ENCODE measurements at regions not wholly inside any gene's neighbourhood (a gene's known extent, or its start where the extent isn't known, plus 50 kb on each side); places are given as distances from the start of the nearest gene placed in this dataset.

DNA sequence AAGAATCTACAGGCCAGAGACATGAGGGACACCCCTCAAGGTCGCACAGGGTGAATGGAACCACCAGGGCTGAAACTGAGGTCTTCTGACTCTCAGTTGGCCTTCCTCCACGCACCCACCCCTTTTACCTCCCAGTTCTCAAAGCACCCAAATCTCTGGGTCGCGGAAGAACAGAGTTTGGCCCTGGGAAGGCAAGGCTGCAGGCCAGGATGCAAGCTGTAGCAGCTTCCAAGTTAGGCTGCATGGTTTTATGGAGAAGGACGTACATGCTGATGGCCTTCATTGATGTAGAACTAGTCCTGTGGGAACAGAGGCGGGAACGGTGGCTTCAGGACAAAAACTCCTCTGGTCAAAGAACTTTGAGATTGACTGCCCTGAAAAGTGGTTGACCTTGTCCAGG, 143.5 kb upstream of the B3GAT1 start:
- Histone ChIP-seq H3K36me3 (no peaks in the 10 kb centered on the region), H3K27me3 (no peaks in the 10 kb centered on the region), H3K9me3 (ENCODE audit: low read depth) (no peaks in the 10 kb centered on the region), H4K20me1 (ENCODE audit: low read depth) (no peaks in the 10 kb centered on the region), H3K9ac (no peak overlapping the region), H3K4me1 (no peaks in the 10 kb centered on the region), H3F3A (ENCODE audit: low read depth) (no peaks in the 10 kb centered on the region), H3K4me3 (no peak overlapping the region), H3K79me2 (ENCODE audit: low read depth) (no peaks in the 10 kb centered on the region), H3K27ac (no peak overlapping the region), H3K4me2 (no peak overlapping the region), H2AFZ (replicated peaks) (no peak overlapping the region)
- TF ChIP-seq EZH2 (IDR thresholded peaks at IDR 0.05) (no peak), CTCF (IDR thresholded peaks at IDR 0.05) (no peak), EZH2phosphoT487 (IDR thresholded peaks at IDR 0.05) (no peak)
- no peak overlapping the region for H3K27ac Mint-ChIP-seq
- no peak overlapping the region for H3K4me3 Mint-ChIP-seq
- DNase-seq (ENCODE audit: low spot score) = no peak
- H3K4me1 Mint-ChIP-seq = peaks cover 8% of the 10 kb centered on the region
- H3K27me3 Mint-ChIP-seq (ENCODE audit: insufficient read depth, low read depth) = peaks cover 9% of the 10 kb centered on the region
- H3K9me3 Mint-ChIP-seq = peaks cover 6% of the 10 kb centered on the region
- no peaks in the 10 kb centered on the region for H3K36me3 Mint-ChIP-seq

- Histone ChIP-seq H3K36me3 (no peaks in the 10 kb centered on the region), H3K4me2 (no peak overlapping the region), H3K9ac (no peak overlapping the region), H3K79me2 (ENCODE audit: low read depth) (no peaks in the 10 kb centered on the region), H3K27me3 (no peaks in the 10 kb centered on the region), H3K4me3 (no peak overlapping the region), H2AFZ (replicated peaks) (no peak overlapping the region), H4K20me1 (ENCODE audit: low read depth) (no peaks in the 10 kb centered on the region), H3K9me3 (ENCODE audit: low read depth) (no peaks in the 10 kb centered on the region), H3F3A (ENCODE audit: low read depth) (no peaks in the 10 kb centered on the region), H3K27ac (no peak overlapping the region), H3K4me1 (no peaks in the 10 kb centered on the region)
- peaks cover 2% of the 10 kb centered on the region for H3K4me1 Mint-ChIP-seq
- H3K27ac Mint-ChIP-seq = no peak overlapping the region
- peaks cover 9% of the 10 kb centered on the region for H3K9me3 Mint-ChIP-seq
- no peak for TF ChIP-seq EZH2 (IDR thresholded peaks at IDR 0.05)
- TF ChIP-seq EZH2phosphoT487 (IDR thresholded peaks at IDR 0.05) = no peak
- TF ChIP-seq CTCF (IDR thresholded peaks at IDR 0.05) = no peak
- no peaks in the 10 kb centered on the region for H3K36me3 Mint-ChIP-seq
- no peak overlapping the region for H3K4me3 Mint-ChIP-seq
- peaks cover 9% of the 10 kb centered on the region for H3K27me3 Mint-ChIP-seq (ENCODE audit: insufficient read depth, low read depth)
- no peak for DNase-seq (ENCODE audit: low spot score)
Measured at GRCh38 chr11:134554861-134555260, 142.8 kb upstream of the B3GAT1 start.

- Histone ChIP-seq H3K79me2 (ENCODE audit: low read depth) (no peaks in the 10 kb centered on the region), H3K4me1 (no peaks in the 10 kb centered on the region), H3K4me3 (no peak overlapping the region), H3K9ac (no peak overlapping the region), H3K4me2 (no peak overlapping the region), H3K9me3 (ENCODE audit: low read depth) (no peaks in the 10 kb centered on the region), H3K27me3 (no peaks in the 10 kb centered on the region), H4K20me1 (ENCODE audit: low read depth) (no peaks in the 10 kb centered on the region), H3K27ac (no peak overlapping the region), H3K36me3 (no peaks in the 10 kb centered on the region), H2AFZ (replicated peaks) (no peak overlapping the region), H3F3A (ENCODE audit: low read depth) (no peaks in the 10 kb centered on the region)
- DNase-seq (ENCODE audit: low spot score) = no peak
- Mint-ChIP-seq H3K27me3 (ENCODE audit: insufficient read depth, low read depth) (peaks cover 9% of the 10 kb centered on the region), H3K27ac (no peak overlapping the region), H3K9me3 (peaks cover 9% of the 10 kb centered on the region), H3K4me3 (no peak overlapping the region), H3K4me1 (no peaks in the 10 kb centered on the region), H3K36me3 (no peaks in the 10 kb centered on the region)
- TF ChIP-seq CTCF (IDR thresholded peaks at IDR 0.05) = no peak
- TF ChIP-seq EZH2phosphoT487 (IDR thresholded peaks at IDR 0.05) = no peak
- TF ChIP-seq EZH2 (IDR thresholded peaks at IDR 0.05) = no peak
Measured at GRCh38 chr11:134554106-134554505, 142.1 kb upstream of the B3GAT1 start.

- Mint-ChIP-seq H3K9me3 (peaks cover 9% of the 10 kb centered on the region), H3K4me1 (no peaks in the 10 kb centered on the region), H3K27ac (no peak overlapping the region), H3K36me3 (no peaks in the 10 kb centered on the region), H3K4me3 (no peak overlapping the region), H3K27me3 (ENCODE audit: insufficient read depth, low read depth) (peaks cover 9% of the 10 kb centered on the region)
- no peaks in the 10 kb centered on the region for H3K79me2 ChIP-seq (ENCODE audit: low read depth)
- H3K4me3 ChIP-seq = no peak overlapping the region
- no peak overlapping the region for H3K27ac ChIP-seq
- DNase-seq (ENCODE audit: low spot score) = no peak
- no peaks in the 10 kb centered on the region for H3K9me3 ChIP-seq (ENCODE audit: low read depth)
- TF ChIP-seq EZH2 (IDR thresholded peaks at IDR 0.05) = no peak
- no peak for TF ChIP-seq CTCF (IDR thresholded peaks at IDR 0.05)
- TF ChIP-seq EZH2phosphoT487 (IDR thresholded peaks at IDR 0.05) = no peak
- H3K27me3 ChIP-seq = no peaks in the 10 kb centered on the region
- no peak overlapping the region for H3K9ac ChIP-seq
- no peak overlapping the region for H2AFZ ChIP-seq (replicated peaks)
- H4K20me1 ChIP-seq (ENCODE audit: low read depth) = no peaks in the 10 kb centered on the region
- no peaks in the 10 kb centered on the region for H3K36me3 ChIP-seq
- no peaks in the 10 kb centered on the region for H3K4me1 ChIP-seq
- no peak overlapping the region for H3K4me2 ChIP-seq
- H3F3A ChIP-seq (ENCODE audit: low read depth) = no peaks in the 10 kb centered on the region
Measured at GRCh38 chr11:134552749-134553148, 140.7 kb upstream of the B3GAT1 start.
